K562 (cell line): ENCODE measurements at regions not wholly inside any gene's neighbourhood (a gene's known extent, or its start where the extent isn't known, plus 50 kb on each side); places are given as distances from the start of the nearest gene placed in this dataset.

Experiments
- CEBPZ ChIP-seq: fragments of 150-350 bp; IDR thresholded peaks from 2 replicates; pipeline ENCODE4 v1.6.1; 2014; ENCODE audit warnings: low read depth, mild to moderate bottlenecking, low read length, borderline replicate concordance
- GATAD2A ChIP-seq: fragments of 450-650 bp; IDR thresholded peaks from 2 replicates; pipeline ENCODE4 v1.6.1; 2017
- ILK ChIP-seq: fragments of 450-650 bp; IDR thresholded peaks from 2 replicates; pipeline ENCODE4 v1.6.1; 2016; ENCODE audit warnings: missing genetic modification characterization, low read depth, mild to moderate bottlenecking, missing compliant biosample characterization, moderate library complexity, borderline replicate concordance
- KDM1A ChIP-seq, 2 experiments: fragments of 450-650 bp; IDR thresholded peaks; 2 replicates each; pipeline ENCODE4 v1.6.1; 2016; ENCODE audit warnings: mild to moderate bottlenecking in 2 of 2
- MAZ ChIP-seq, 2 experiments: fragments of 450-650 bp in 1 of 2; sonication (generic) in 1 of 2; formaldehyde crosslinking; IDR thresholded peaks in 1 of 2; conservative IDR thresholded peaks in 1 of 2; 2 replicates each; pipeline versions ENCODE4 v1.4.0 to v1.5.0; 2020; ENCODE audit warnings: mild to moderate bottlenecking in 1 of 2, missing genetic modification reagents in 1 of 2
- POLR2A ChIP-seq: fragments of 450-650 bp; conservative IDR thresholded peaks from 2 replicates; pipeline ENCODE4 v1.6.1; 2016
- POLR2H ChIP-seq: IDR thresholded peaks from 2 replicates; pipeline ENCODE4 v1.6.1; 2016; ENCODE audit warnings: missing genetic modification characterization, low read depth, mild to moderate bottlenecking, control low read depth, missing compliant biosample characterization, moderate library complexity
- REST ChIP-seq, 2 experiments: fragments of 450-650 bp; formaldehyde crosslinking in 1 of 2; IDR thresholded peaks; 2 replicates each; pipeline versions ENCODE4 v1.4.0 to v1.6.1; 2014 to 2020; ENCODE audit warnings: mild to moderate bottlenecking in 2 of 2, borderline replicate concordance in 1 of 2, low read depth in 1 of 2
- SP1 ChIP-seq: sonication (generic); formaldehyde crosslinking; IDR thresholded peaks from 2 replicates; pipeline ENCODE4 v1.8.1; 2022; ENCODE audit warnings: mild to moderate bottlenecking, missing genetic modification reagents
- ZBTB40 ChIP-seq, 2 experiments: fragments of 450-650 bp in 1 of 2; sonication (generic) in 1 of 2; formaldehyde crosslinking in 1 of 2; IDR thresholded peaks; 2 replicates each; pipeline versions ENCODE4 v1.7.1 to v1.9.0; 2016 to 2022; ENCODE audit warnings: inconsistent platforms in 1 of 2, mild to moderate bottlenecking in 1 of 2, missing genetic modification reagents in 1 of 2
- ZNF449 ChIP-seq: fragments of 250-450 bp; sonication (Bioruptor Pico); IDR thresholded peaks from 2 replicates; pipeline ENCODE4 v1.8.0; 2022; ENCODE audit warnings: moderate library complexity, mild to moderate bottlenecking, inconsistent platforms

- TF ChIP-seq REST (IDR thresholded peaks at IDR 0.05; ENCODE audit: borderline replicate concordance) (no peak), REST (CRISPR knock-in tag; IDR thresholded peaks at IDR 0.05; ENCODE audit: low read depth) (no peak), SP1 (CRISPR knock-in tag) (no peak), POLR2H (tag) (no peak), GATAD2A (no peak), KDM1A (IDR thresholded peaks at IDR 0.05) (no peak), CEBPZ (no peak), ZNF449 (CRISPR knock-in tag) (no peak), MAZ (CRISPR knock-in tag; conservative IDR thresholded peaks at IDR 0.05 in 1 of 2, IDR thresholded peaks at IDR 0.05 in 1 of 2) (no peak), ZBTB40 (IDR thresholded peaks at IDR 0.05) (no peak), ZBTB40 (CRISPR knock-in tag; IDR thresholded peaks at IDR 0.05) (no peak), ILK (tag) (no peak), POLR2A (no peak)
Measured at GRCh38 chr10:78784546-78784945, 284.2 kb upstream of the ZMIZ1 start.
